Loucy (cell line): ENCODE measurements at regions not wholly inside any gene's neighbourhood (a gene's known extent, or its start where the extent isn't known, plus 50 kb on each side); places are given as distances from the start of the nearest gene placed in this dataset.

Experiments used
- H2AFZ ChIP-seq: fragments of 200-600 bp; sonication (generic); 2 replicates; pipeline ENCODE4 v1.6.0; 2016; ENCODE audit warnings: antibody characterized with exemption, mild to moderate bottlenecking, low read length, moderate library complexity
- H3F3A ChIP-seq: fragments of 200-600 bp; 2 replicates; pipeline ENCODE4 v1.6.0; 2016; ENCODE audit warnings: antibody characterized with exemption, low read depth, mild to moderate bottlenecking
- H3K27me3 ChIP-seq: fragments of 200-600 bp; sonication (generic); 2 replicates; pipeline ENCODE4 v1.6.1; 2014; ENCODE audit warnings: low read length, mild to moderate bottlenecking; ENCODE audit not compliant: insufficient read depth, poor library complexity, severe bottlenecking
- H3K36me3 ChIP-seq: fragments of 200-600 bp; sonication (generic); 2 replicates; pipeline ENCODE4 v1.6.1; 2016; ENCODE audit warnings: low read length; ENCODE audit not compliant: insufficient read depth
- H3K4me1 ChIP-seq: fragments of 200-600 bp; sonication (generic); 2 replicates; pipeline ENCODE4 v1.5.1; 2014; ENCODE audit warnings: low read length, mild to moderate bottlenecking; ENCODE audit not compliant: insufficient read depth, poor library complexity, severe bottlenecking
- H3K4me2 ChIP-seq: fragments of 200-600 bp; sonication (generic); 2 replicates; pipeline ENCODE4 v1.6.0; 2014; ENCODE audit warnings: antibody characterized with exemption, low read length, low read depth, mild to moderate bottlenecking; ENCODE audit not compliant: poor library complexity, severe bottlenecking
- H3K4me3 ChIP-seq: fragments of 200-600 bp; sonication (generic); 2 replicates; pipeline ENCODE4 v1.5.1; 2014; ENCODE audit warnings: low read length, mild to moderate bottlenecking, mixed read lengths; ENCODE audit not compliant: poor library complexity, severe bottlenecking
- H3K79me2 ChIP-seq: fragments of 200-600 bp; sonication (generic); 2 replicates; pipeline ENCODE4 v1.6.1; 2014; ENCODE audit warnings: low read length; ENCODE audit not compliant: insufficient read depth
- H3K9ac ChIP-seq: fragments of 200-600 bp; sonication (generic); 2 replicates; pipeline ENCODE4 v1.6.0; 2014; ENCODE audit warnings: mild to moderate bottlenecking, low read depth, low read length, moderate library complexity; ENCODE audit not compliant: poor library complexity, severe bottlenecking
- H3K9me2 ChIP-seq: fragments of 200-600 bp; sonication (generic); replicated peaks from 2 replicates; pipeline ENCODE4 v1.6.1; 2016; ENCODE audit warnings: low read depth, low read length, mixed read lengths
- H3K9me3 ChIP-seq: fragments of 200-600 bp; sonication (generic); 2 replicates; pipeline ENCODE4 v1.6.1; 2014; ENCODE audit warnings: mild to moderate bottlenecking, antibody characterized with exemption, low read length, low read depth; ENCODE audit not compliant: insufficient read depth
- H4K20me1 ChIP-seq: fragments of 200-600 bp; sonication (generic); 2 replicates; pipeline ENCODE4 v1.6.0; 2014; ENCODE audit warnings: antibody characterized with exemption, low read length, mild to moderate bottlenecking; ENCODE audit not compliant: insufficient read depth, poor library complexity, severe bottlenecking
- EZH2phosphoT487 ChIP-seq: fragments of 200-600 bp; IDR thresholded peaks from 2 replicates; pipeline ENCODE4 v1.6.1; 2018; ENCODE audit warnings: antibody characterized with exemption, mild to moderate bottlenecking, moderate library complexity, borderline replicate concordance
- TF ChIP-seq, protein P1 (sequence below): fragments of 200-600 bp; sonication (generic); conservative IDR thresholded peaks from 2 replicates; pipeline ENCODE4 v1.5.1; 2014; ENCODE audit warnings: mild to moderate bottlenecking, antibody characterized with exemption, low read length

DNA sequence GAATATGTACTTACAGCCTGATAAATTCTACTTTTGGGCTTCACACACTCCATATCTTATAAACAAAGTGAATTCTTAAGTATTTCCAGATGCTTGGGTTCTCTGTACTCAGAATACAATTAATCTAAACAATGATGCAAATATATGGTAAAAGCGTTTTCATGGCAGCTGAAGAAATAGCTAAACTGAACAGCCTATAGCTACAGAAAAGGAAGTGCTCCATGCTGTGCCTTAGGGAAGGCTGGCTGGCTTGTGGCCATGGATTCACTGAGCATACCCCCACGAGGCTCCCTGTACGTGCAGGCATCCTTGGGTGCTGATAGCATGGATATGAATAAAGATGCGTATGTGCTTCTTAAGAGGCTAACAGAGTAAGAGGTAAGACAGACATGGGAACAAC, 264.0 kb downstream of the KLF13 start:
- H3K9ac ChIP-seq = no peak overlapping the region
- no peaks in the 10 kb centered on the region for H3K36me3 ChIP-seq
- H3K4me1 ChIP-seq = no peaks in the 10 kb centered on the region
- no peaks in the 10 kb centered on the region for H3F3A ChIP-seq
- H3K9me3 ChIP-seq = no peaks in the 10 kb centered on the region
- no peak overlapping the region for H2AFZ ChIP-seq
- H3K9me2 ChIP-seq = no peaks in the 10 kb centered on the region
- no peak overlapping the region for H3K4me3 ChIP-seq
- no peaks in the 10 kb centered on the region for H4K20me1 ChIP-seq
- H3K27me3 ChIP-seq = no peaks in the 10 kb centered on the region
- H3K4me2 ChIP-seq = no peak overlapping the region
- no peaks in the 10 kb centered on the region for H3K79me2 ChIP-seq
- TF ChIP-seq, protein P1, sequence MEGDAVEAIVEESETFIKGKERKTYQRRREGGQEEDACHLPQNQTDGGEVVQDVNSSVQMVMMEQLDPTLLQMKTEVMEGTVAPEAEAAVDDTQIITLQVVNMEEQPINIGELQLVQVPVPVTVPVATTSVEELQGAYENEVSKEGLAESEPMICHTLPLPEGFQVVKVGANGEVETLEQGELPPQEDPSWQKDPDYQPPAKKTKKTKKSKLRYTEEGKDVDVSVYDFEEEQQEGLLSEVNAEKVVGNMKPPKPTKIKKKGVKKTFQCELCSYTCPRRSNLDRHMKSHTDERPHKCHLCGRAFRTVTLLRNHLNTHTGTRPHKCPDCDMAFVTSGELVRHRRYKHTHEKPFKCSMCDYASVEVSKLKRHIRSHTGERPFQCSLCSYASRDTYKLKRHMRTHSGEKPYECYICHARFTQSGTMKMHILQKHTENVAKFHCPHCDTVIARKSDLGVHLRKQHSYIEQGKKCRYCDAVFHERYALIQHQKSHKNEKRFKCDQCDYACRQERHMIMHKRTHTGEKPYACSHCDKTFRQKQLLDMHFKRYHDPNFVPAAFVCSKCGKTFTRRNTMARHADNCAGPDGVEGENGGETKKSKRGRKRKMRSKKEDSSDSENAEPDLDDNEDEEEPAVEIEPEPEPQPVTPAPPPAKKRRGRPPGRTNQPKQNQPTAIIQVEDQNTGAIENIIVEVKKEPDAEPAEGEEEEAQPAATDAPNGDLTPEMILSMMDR = no peak
- no peak for TF ChIP-seq EZH2phosphoT487

DNA sequence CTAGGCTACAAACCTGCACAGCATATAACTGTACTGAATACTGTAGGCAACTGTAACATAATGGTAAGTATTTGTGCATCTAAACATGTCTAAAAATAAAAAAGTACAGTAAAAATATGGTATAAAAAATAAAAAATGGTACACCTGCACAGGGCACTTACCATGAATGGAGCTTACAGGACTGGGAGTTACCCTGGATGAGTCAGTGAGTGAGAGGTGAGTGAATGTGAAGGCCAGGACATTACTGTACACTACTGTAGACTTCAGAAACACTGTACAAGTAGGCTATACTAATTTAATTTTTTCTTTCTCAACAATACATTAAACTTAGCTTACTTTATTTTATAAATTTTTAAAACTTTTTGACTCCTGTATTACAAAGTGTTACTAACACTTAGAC, 265.3 kb downstream of the KLF13 start:
- H3K9ac ChIP-seq = no peak overlapping the region
- H3K9me2 ChIP-seq = no peaks in the 10 kb centered on the region
- TF ChIP-seq EZH2phosphoT487 = no peak
- TF ChIP-seq, protein P1 = no peak
- no peaks in the 10 kb centered on the region for H3K79me2 ChIP-seq
- no peaks in the 10 kb centered on the region for H3F3A ChIP-seq
- H2AFZ ChIP-seq = no peak overlapping the region
- H3K4me1 ChIP-seq = no peaks in the 10 kb centered on the region
- H3K36me3 ChIP-seq = no peaks in the 10 kb centered on the region
- H3K9me3 ChIP-seq = no peaks in the 10 kb centered on the region
- H3K4me3 ChIP-seq = no peak overlapping the region
- no peaks in the 10 kb centered on the region for H4K20me1 ChIP-seq
- no peaks in the 10 kb centered on the region for H3K27me3 ChIP-seq
- H3K4me2 ChIP-seq = no peak overlapping the region

DNA sequence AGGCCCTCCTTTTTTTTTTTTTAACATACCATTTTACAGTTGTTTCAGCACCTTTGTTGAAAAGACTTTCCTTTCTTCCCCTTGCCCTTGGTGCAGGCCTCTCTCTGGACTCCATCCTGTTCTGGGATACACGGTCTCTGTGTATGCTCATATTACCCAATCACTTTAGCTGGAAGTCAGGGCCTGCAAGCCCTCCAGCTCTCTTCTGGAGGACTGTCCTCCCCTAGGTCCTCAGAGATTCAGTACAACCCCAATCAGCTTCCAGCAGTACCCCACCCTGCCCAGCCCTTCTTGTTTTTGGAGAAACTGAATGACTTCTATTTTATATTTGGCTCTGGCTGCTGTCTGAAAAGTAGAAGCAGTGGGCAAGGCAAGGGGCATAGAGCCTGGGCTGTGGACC, 270.8 kb downstream of the KLF13 start:
- no peaks in the 10 kb centered on the region for H4K20me1 ChIP-seq
- H2AFZ ChIP-seq = no peak overlapping the region
- H3K4me2 ChIP-seq = no peak overlapping the region
- H3K4me1 ChIP-seq = no peaks in the 10 kb centered on the region
- no peaks in the 10 kb centered on the region for H3K9me3 ChIP-seq
- no peaks in the 10 kb centered on the region for H3K36me3 ChIP-seq
- no peaks in the 10 kb centered on the region for H3F3A ChIP-seq
- no peaks in the 10 kb centered on the region for H3K27me3 ChIP-seq
- no peak for TF ChIP-seq EZH2phosphoT487
- TF ChIP-seq, protein P1 = no peak
- no peaks in the 10 kb centered on the region for H3K79me2 ChIP-seq
- H3K9me2 ChIP-seq = no peaks in the 10 kb centered on the region
- H3K9ac ChIP-seq = no peak overlapping the region
- H3K4me3 ChIP-seq = no peak overlapping the region
